ENCODE measurements at regions not wholly inside any gene's neighbourhood (a gene's known extent, or its start where the extent isn't known, plus 50 kb on each side); places are given as distances from the start of the nearest gene placed in this dataset.

- Histone ChIP-seq H3K4me2 (ENCODE audit: low read length) (no peak overlapping the region), H3K27ac (ENCODE audit: low read length) (no peak overlapping the region), H4K20me1 (ENCODE audit: low read length) (no peaks in the 10 kb centered on the region), H3K36me3 (ENCODE audit: low read depth, low read length) (no peaks in the 10 kb centered on the region), H3K9me2 (replicated peaks; ENCODE audit: low read length) (no peaks in the 10 kb centered on the region), H3F3A (ENCODE audit: low read length, unreplicated experiment) (no peaks in the 10 kb centered on the region), H3K4me1 (ENCODE audit: insufficient read depth, low read length) (no peaks in the 10 kb centered on the region), H2AFZ (ENCODE audit: low read length) (no peak overlapping the region), H3K4me3 (ENCODE audit: low read length) (no peak overlapping the region), H3K9ac (ENCODE audit: low read length) (no peak overlapping the region), H3K9me3 (ENCODE audit: low read length) (no peaks in the 10 kb centered on the region), H3K27me3 (ENCODE audit: low read length) (no peaks in the 10 kb centered on the region), H3K79me2 (ENCODE audit: low read length) (no peaks in the 10 kb centered on the region)
- ATAC-seq (no peak), DNase-seq (no peak)
- intact Hi-C loops (cut with micrococcal nuclease) = loop anchor here (10.0 kb wide), 2 partner anchors 394 to 1014 kb away; no protein-coding TSS in a partner anchor
- BruUV-seq (replicated peaks) = no TSS peak
- CTCF ChIA-PET = interaction anchor here (0.6 kb wide), 1 partner anchor 34 kb away, joined by 3 read pairs; no protein-coding TSS in a partner anchor
- POLR2A ChIA-PET (ENCODE audit: unreplicated experiment) = no interaction called here
- no peak for TF ChIP-seq EZH2 (IDR thresholded peaks at IDR 0.05; ENCODE audit: low read length, unreplicated experiment)
- TF ChIP-seq CTCF (conservative IDR thresholded peaks at IDR 0.05; ENCODE audit: low read depth, low read length) = no peak
- no peak for TF ChIP-seq EZH2phosphoT487 (IDR thresholded peaks at IDR 0.05; ENCODE audit: borderline replicate concordance, low read length)
Measured at GRCh38 chr2:31729065-31729439, 148.3 kb upstream of the SRD5A2 start.

GRCh38 chr2:31728406-31729064, 147.8 kb upstream of the SRD5A2 start:
- no peak overlapping the region for H3K27ac ChIP-seq (ENCODE audit: low read length)
- no peaks in the 10 kb centered on the region for H3F3A ChIP-seq (ENCODE audit: low read length, unreplicated experiment)
- no TSS peak for BruUV-seq (replicated peaks)
- H3K4me3 ChIP-seq (ENCODE audit: low read length) = no peak overlapping the region
- H3K36me3 ChIP-seq (ENCODE audit: low read depth, low read length) = no peaks in the 10 kb centered on the region
- no peaks in the 10 kb centered on the region for H4K20me1 ChIP-seq (ENCODE audit: low read length)
- H3K79me2 ChIP-seq (ENCODE audit: low read length) = no peaks in the 10 kb centered on the region
- H3K27me3 ChIP-seq (ENCODE audit: low read length) = no peaks in the 10 kb centered on the region
- H3K9me3 ChIP-seq (ENCODE audit: low read length) = no peaks in the 10 kb centered on the region
- no peak for ATAC-seq
- no peaks in the 10 kb centered on the region for H3K9me2 ChIP-seq (replicated peaks; ENCODE audit: low read length)
- no peak for TF ChIP-seq CTCF (conservative IDR thresholded peaks at IDR 0.05; ENCODE audit: low read depth, low read length)
- no peak for TF ChIP-seq EZH2 (IDR thresholded peaks at IDR 0.05; ENCODE audit: low read length, unreplicated experiment)
- TF ChIP-seq EZH2phosphoT487 (IDR thresholded peaks at IDR 0.05; ENCODE audit: borderline replicate concordance, low read length) = no peak
- H3K4me2 ChIP-seq (ENCODE audit: low read length) = no peak overlapping the region
- POLR2A ChIA-PET (ENCODE audit: unreplicated experiment) = no interaction called here
- CTCF ChIA-PET = interaction anchor here (0.6 kb wide), 1 partner anchor 34 kb away, joined by 3 read pairs; no protein-coding TSS in a partner anchor
- no peaks in the 10 kb centered on the region for H3K4me1 ChIP-seq (ENCODE audit: insufficient read depth, low read length)
- no peak overlapping the region for H2AFZ ChIP-seq (ENCODE audit: low read length)
- no peak for DNase-seq
- intact Hi-C loops (cut with micrococcal nuclease) = loop anchor here (10.0 kb wide), 2 partner anchors 394 to 1014 kb away; no protein-coding TSS in a partner anchor
- H3K9ac ChIP-seq (ENCODE audit: low read length) = no peak overlapping the region

- H3K9me3 ChIP-seq (ENCODE audit: low read length) = no peaks in the 10 kb centered on the region
- no peak for DNase-seq
- H3F3A ChIP-seq (ENCODE audit: low read length, unreplicated experiment) = no peaks in the 10 kb centered on the region
- no peak overlapping the region for H2AFZ ChIP-seq (ENCODE audit: low read length)
- TF ChIP-seq EZH2phosphoT487 (IDR thresholded peaks at IDR 0.05; ENCODE audit: borderline replicate concordance, low read length) (no peak), EZH2 (IDR thresholded peaks at IDR 0.05; ENCODE audit: low read length, unreplicated experiment) (no peak), CTCF (conservative IDR thresholded peaks at IDR 0.05; ENCODE audit: low read depth, low read length) (no peak)
- CTCF ChIA-PET = no interaction called here
- H3K36me3 ChIP-seq (ENCODE audit: low read depth, low read length) = no peaks in the 10 kb centered on the region
- no peak for ATAC-seq
- no TSS peak for BruUV-seq (replicated peaks)
- H3K4me3 ChIP-seq (ENCODE audit: low read length) = no peak overlapping the region
- no peaks in the 10 kb centered on the region for H3K9me2 ChIP-seq (replicated peaks; ENCODE audit: low read length)
- POLR2A ChIA-PET (ENCODE audit: unreplicated experiment) = no interaction called here
- no peaks in the 10 kb centered on the region for H4K20me1 ChIP-seq (ENCODE audit: low read length)
- no peaks in the 10 kb centered on the region for H3K79me2 ChIP-seq (ENCODE audit: low read length)
- no peaks in the 10 kb centered on the region for H3K4me1 ChIP-seq (ENCODE audit: insufficient read depth, low read length)
- no peak overlapping the region for H3K4me2 ChIP-seq (ENCODE audit: low read length)
- no peak overlapping the region for H3K9ac ChIP-seq (ENCODE audit: low read length)
- no peaks in the 10 kb centered on the region for H3K27me3 ChIP-seq (ENCODE audit: low read length)
- H3K27ac ChIP-seq (ENCODE audit: low read length) = no peak overlapping the region
- intact Hi-C loops (cut with micrococcal nuclease) = loop anchor here (10.0 kb wide), 2 partner anchors 392 to 1012 kb away; no protein-coding TSS in a partner anchor
Measured at GRCh38 chr2:31726457-31726856, 145.7 kb upstream of the SRD5A2 start.

Measured in PC-3 (cell line).